HG02571 (cell line): ENCODE measurements at regions not wholly inside any gene's neighbourhood (a gene's known extent, or its start where the extent isn't known, plus 50 kb on each side); places are given as distances from the start of the nearest gene placed in this dataset.

ENCODE experiments used
- ATAC-seq: cut with Tn5 transposase; IDR thresholded peaks from one replicate; pipeline ENCODE4 v1.9.1; 2021; ENCODE audit warnings: mild to moderate bottlenecking, moderate library complexity; ENCODE audit not compliant: unreplicated experiment

GRCh38 chr3:16103472-16103871 is 71.0 kb upstream of the GALNT15 start:
- no peak for ATAC-seq

- ATAC-seq, result no peak
Observed at GRCh38 chr3:16104156-16104555, 70.3 kb upstream of the GALNT15 start.

DNA sequence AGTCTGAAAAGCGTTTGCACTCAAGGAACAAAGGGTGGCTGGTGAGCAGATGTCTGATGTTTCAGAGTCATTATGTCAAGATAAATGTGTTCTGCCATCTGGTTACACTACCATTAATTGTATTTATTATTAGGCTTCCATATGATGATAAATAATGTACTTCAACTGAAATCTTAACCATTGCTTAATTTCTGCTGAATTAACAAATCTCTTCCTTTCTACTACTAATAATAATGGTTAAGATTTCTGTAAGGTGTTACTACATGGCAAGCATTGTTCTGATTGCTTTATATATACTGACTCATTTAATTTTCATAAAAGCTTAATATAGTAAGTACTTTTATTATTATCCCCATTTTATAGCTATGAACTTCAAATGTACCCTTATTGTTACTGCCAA is 68.4 kb upstream of the GALNT15 start:
- ATAC-seq, result no peak

DNA sequence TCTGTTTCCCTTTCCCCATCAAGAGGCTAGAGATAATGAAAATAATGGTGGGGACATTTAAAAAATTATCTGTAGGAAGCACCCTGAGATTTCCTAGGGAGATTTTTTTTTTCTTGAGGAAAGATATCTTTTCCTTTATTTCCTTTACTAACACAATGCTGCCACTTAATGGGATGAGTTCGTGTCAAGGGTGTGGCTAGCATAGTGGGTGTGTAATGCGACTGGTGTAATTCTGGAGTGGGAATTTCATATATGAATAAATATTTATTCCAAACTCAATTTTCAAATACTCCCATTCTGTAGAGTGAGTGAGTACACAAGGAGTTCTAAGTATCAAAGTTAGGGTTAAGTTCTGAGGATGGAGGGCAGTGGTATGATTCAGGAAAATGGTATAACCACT is 66.1 kb upstream of the GALNT15 start:
- no peak for ATAC-seq

- ATAC-seq, result no peak
Observed at GRCh38 chr3:16109929-16110328, 64.6 kb upstream of the GALNT15 start.

- no peak for ATAC-seq
Observed at GRCh38 chr3:16112910-16113504, 61.5 kb upstream of the GALNT15 start.

DNA sequence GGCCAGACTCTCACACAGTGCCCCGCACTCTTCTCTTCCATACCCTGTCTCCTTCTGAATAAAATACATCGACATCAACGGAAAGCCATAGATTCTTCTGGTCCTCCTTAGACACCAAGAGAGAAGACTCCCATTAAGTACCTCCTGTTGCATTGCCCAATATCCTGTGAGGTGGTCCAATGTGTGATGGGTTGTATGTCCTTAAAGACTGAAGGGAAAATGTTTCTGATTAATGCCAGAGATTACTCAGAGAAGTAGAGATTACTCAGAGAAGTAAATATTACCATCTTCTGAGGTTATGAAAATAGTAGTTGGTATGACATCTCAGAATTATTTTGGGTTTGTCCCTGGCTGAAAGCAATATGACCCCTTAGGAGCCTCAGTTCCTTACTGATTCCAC is 60.8 kb upstream of the GALNT15 start:
- no peak for ATAC-seq

GRCh38 chr3:16114429-16114828 is 60.1 kb upstream of the GALNT15 start:
- ATAC-seq, result no peak

DNA sequence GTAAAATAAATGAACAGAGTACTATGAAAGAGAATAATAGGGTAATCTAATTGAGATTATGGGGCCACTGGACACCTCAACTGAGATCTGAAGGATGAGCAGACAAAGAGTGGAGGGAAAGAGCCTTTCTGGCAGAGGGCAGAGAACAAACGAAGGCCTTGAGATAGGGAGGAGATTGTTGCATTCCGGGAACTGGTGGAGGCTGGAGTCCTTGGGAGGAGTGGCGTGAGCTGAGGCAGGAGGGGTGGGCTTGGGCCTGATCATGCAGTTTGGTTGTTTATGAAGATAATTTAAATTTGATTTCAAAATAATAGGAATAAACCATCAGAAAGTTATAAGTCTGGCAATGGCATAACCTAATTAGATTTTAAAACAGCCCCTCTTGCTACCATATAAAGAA is 59.5 kb upstream of the GALNT15 start:
- ATAC-seq, result no peak

GRCh38 chr3:16118396-16118795 is 56.1 kb upstream of the GALNT15 start:
- ATAC-seq, result no peak

DNA sequence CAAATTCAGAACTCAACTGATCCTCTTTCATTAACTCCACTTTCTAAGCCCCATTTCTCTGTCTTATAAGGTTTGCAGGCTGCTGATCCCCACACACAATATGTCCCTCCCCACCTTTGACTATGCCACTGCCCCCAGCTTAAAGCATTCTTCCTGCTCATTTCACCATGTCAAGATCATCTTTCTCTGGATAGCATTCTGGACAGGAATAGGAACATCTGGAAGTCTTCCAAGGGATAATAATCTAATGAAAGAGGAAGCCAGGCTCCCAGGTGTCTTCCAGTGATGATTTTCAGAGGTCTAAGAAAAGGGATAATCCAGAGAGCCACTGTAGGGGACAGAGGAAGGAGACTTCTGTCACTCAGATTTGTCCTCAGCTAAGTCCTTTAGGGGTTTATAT is 54.6 kb upstream of the GALNT15 start:
- no peak for ATAC-seq

GRCh38 chr3:16121391-16121790 is 53.1 kb upstream of the GALNT15 start:
- no peak for ATAC-seq

DNA sequence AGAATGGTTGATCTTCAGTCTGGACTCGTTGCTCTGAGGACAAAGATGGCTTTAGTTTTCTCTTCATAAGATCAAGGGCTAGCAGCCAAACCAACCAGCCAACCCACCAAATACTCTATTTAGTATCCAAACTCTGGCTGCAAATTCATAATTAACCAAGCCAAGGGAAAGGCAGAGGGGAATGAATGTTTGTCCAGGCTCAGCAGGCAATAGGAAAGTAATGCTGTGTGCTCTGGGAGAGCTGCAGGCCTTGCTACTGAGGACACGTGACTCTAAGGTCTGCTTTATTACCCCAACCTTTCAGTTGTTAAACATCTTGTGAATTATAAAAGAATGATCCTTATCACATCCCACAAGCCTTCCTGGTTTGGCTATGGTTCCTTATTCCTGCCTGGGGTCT is 52.3 kb upstream of the GALNT15 start:
- ATAC-seq, result no peak

DNA sequence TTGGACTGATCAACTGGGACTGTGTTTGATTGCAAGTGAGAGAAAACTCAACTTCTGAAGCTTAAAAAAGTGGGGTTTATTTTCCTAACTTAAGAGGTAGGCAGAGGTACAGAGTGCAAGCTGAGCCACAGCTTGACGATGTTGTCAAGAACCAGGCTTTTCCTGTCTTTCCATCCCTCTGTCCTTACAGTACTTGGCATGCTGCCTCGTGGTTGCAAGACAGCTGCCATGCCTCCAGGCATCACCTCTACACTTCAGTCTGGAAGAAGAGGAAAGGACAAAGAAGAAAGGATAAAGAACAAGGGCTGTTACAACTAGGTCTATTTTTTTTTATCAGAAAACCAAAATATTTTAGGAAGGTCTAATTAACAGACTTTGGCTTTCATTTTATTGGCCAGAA is 51.8 kb upstream of the GALNT15 start:
- no peak for ATAC-seq

DNA sequence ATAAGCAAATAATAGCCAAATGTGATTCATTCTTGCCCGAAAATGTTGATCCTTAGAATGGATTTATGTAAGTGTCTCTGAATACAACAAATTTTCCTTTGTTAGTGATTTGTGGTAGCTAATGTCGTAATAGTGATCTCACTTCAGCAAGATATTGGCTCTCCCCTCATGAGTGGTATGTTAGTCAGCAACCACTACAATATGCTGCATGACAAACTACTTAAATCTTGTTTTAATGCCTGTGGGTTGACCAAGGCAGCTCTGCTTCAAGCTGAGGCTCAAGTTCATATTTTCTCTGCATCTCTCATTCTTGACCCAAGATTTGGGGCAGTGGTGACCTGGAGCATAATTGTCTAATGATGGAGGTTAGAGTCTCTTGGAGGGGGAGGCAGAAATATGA is 49.8 kb upstream of the GALNT15 start:
- ATAC-seq, result no peak
